Peyer's patch (tissue), 4 donors: ENCODE measurements at regions not wholly inside any gene's neighbourhood (a gene's known extent, or its start where the extent isn't known, plus 50 kb on each side); places are given as distances from the start of the nearest gene placed in this dataset.

Source experiments
- POLR2A ChIP-seq, 2 donors: fragments of 450-650 bp; IDR thresholded peaks; one replicate each; pipeline ENCODE4 v1.5.1; 2017; ENCODE audit warnings: antibody characterized with exemption in 2 of 2, mild to moderate bottlenecking in 2 of 2, moderate library complexity in 2 of 2
- TF ChIP-seq, protein P1 (sequence below), 6 experiments: fragments of 450-650 bp in 4 of 6; fragments of 200-600 bp in 2 of 6; sonication (generic) in 1 of 6; IDR thresholded peaks; one replicate each; pipeline ENCODE4 v1.5.1; 2017 to 2019; ENCODE audit warnings: antibody characterized with exemption in 6 of 6, mild to moderate bottlenecking in 3 of 6, moderate library complexity in 1 of 6

DNA sequence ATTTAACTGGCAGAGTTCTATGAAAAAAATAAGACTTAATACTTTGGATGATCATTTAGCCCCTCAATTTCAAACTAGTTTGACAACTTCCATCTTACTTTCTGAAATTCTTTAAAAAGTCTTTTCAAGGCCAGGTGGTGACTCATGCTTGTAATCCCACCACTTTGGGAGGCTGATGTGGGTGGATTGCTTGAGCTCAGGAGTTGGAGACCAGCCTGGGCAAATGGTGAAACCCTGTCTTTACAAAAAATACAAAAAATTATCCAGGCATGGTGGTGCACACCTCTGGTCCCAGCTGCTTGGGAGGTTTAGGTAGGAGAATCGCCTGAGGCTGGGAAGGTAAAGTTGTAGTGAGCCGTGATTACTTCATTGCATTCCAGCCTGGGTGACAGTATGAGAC, 154.4 kb downstream of the TANC2 start:
- TF ChIP-seq, protein P1, sequence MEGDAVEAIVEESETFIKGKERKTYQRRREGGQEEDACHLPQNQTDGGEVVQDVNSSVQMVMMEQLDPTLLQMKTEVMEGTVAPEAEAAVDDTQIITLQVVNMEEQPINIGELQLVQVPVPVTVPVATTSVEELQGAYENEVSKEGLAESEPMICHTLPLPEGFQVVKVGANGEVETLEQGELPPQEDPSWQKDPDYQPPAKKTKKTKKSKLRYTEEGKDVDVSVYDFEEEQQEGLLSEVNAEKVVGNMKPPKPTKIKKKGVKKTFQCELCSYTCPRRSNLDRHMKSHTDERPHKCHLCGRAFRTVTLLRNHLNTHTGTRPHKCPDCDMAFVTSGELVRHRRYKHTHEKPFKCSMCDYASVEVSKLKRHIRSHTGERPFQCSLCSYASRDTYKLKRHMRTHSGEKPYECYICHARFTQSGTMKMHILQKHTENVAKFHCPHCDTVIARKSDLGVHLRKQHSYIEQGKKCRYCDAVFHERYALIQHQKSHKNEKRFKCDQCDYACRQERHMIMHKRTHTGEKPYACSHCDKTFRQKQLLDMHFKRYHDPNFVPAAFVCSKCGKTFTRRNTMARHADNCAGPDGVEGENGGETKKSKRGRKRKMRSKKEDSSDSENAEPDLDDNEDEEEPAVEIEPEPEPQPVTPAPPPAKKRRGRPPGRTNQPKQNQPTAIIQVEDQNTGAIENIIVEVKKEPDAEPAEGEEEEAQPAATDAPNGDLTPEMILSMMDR (IDR thresholded peaks at IDR 0.05): no peak
- TF ChIP-seq POLR2A (IDR thresholded peaks at IDR 0.05): no peak
